ENCODE measurements at regions not wholly inside any gene's neighbourhood (a gene's known extent, or its start where the extent isn't known, plus 50 kb on each side); places are given as distances from the start of the nearest gene placed in this dataset.

DNA sequence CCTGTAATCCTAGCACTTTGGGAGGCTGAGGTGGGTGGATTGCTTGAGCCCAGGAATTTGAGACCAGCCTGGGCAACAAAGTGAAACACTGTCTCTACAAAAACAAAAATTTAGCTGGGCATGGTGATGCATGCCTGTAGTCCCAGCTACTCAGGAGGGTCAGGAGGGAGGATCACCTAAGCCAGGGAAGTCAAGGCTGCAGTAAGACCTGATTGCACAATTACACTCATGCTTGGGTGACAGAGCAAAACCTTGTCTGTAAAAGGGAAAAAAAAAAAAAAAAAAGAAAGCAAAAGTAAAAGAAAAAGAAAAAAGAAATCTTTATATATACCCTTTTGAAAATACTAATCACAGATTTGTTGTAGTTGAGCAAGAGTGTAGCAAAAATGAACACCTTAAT is 801.0 kb upstream of the IGFBP7 start:
- H3K4me1 ChIP-seq, result no peaks in the 10 kb centered on the region
- H3K27me3 ChIP-seq, result no peaks in the 10 kb centered on the region
- no peaks in the 10 kb centered on the region for H3K9me3 ChIP-seq
- no peaks in the 10 kb centered on the region for H3K36me3 ChIP-seq
- no peak overlapping the region for H3K4me3 ChIP-seq
- DNase-seq (ENCODE audit: low spot score in 2 of 2), result no peak
- TF ChIP-seq EP300 (IDR thresholded peaks at IDR 0.05) (no peak), POLR2A (IDR thresholded peaks at IDR 0.05) (no peak)
- TF ChIP-seq, protein P1, sequence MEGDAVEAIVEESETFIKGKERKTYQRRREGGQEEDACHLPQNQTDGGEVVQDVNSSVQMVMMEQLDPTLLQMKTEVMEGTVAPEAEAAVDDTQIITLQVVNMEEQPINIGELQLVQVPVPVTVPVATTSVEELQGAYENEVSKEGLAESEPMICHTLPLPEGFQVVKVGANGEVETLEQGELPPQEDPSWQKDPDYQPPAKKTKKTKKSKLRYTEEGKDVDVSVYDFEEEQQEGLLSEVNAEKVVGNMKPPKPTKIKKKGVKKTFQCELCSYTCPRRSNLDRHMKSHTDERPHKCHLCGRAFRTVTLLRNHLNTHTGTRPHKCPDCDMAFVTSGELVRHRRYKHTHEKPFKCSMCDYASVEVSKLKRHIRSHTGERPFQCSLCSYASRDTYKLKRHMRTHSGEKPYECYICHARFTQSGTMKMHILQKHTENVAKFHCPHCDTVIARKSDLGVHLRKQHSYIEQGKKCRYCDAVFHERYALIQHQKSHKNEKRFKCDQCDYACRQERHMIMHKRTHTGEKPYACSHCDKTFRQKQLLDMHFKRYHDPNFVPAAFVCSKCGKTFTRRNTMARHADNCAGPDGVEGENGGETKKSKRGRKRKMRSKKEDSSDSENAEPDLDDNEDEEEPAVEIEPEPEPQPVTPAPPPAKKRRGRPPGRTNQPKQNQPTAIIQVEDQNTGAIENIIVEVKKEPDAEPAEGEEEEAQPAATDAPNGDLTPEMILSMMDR (IDR thresholded peaks at IDR 0.05), result no peak
- H3K27ac ChIP-seq, result no peak overlapping the region

DNA sequence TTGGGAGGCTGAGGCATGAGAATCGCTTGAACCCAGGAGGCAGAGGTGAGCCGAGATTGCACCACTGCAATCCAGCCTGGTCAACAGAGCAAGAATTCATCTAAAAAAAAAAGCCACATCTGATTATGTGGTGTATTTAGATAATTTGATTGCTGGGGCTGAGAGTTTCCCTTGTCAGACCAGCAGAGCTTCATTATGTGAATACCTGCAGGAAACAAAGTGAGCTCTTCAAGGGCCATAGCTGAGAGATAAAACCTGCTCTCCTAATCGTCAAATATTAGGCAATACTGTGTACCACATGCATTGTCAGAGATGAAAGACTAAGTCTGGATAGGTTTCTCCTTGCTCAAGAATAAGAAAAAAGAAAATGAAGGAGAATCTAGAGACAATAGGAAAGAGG is 800.0 kb upstream of the IGFBP7 start:
- DNase-seq (ENCODE audit: low spot score in 2 of 2), result no peak
- WGBS, 2 donors, result 89 to 93% methylated on average over 3 of the region's 3 CpGs
- Histone ChIP-seq H3K27ac (no peak overlapping the region), H3K4me1 (no peaks in the 10 kb centered on the region), H3K36me3 (no peaks in the 10 kb centered on the region), H3K27me3 (no peaks in the 10 kb centered on the region), H3K9me3 (no peaks in the 10 kb centered on the region), H3K4me3 (no peak overlapping the region)
- TF ChIP-seq, protein P1 (IDR thresholded peaks at IDR 0.05), result no peak
- TF ChIP-seq POLR2A (IDR thresholded peaks at IDR 0.05), result no peak

DNA sequence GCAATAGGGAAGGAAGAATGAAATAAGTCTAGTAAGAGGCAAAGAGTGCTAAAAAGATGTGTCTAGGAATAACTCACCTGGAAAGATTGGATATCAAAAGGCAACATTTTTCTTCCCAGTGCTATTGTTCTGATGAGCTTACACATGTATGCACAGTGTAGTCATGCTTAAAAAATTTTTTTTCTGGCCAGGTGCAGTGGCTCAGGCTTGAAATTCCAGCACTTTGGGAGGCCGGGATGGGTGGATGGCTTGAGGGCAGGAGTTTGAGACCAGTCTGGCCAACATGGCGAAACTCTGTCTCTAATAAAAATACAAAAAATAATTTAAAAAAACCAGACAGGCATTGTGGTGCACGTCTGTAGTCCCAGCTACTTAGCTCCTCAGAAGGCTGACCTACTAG is 795.8 kb upstream of the IGFBP7 start:
- H3K9me3 ChIP-seq, result no peaks in the 10 kb centered on the region
- no peak overlapping the region for H3K4me3 ChIP-seq
- H3K27me3 ChIP-seq, result no peaks in the 10 kb centered on the region
- WGBS, 2 donors, result 90 to 91% methylated on average over 3 of the region's 3 CpGs
- TF ChIP-seq, protein P1 (IDR thresholded peaks at IDR 0.05), result no peak
- TF ChIP-seq POLR2A (IDR thresholded peaks at IDR 0.05), result no peak
- no peak for TF ChIP-seq EP300 (IDR thresholded peaks at IDR 0.05)
- no peak for DNase-seq (ENCODE audit: low spot score in 2 of 2)
- H3K27ac ChIP-seq, result no peak overlapping the region
- H3K4me1 ChIP-seq, result no peaks in the 10 kb centered on the region
- no peaks in the 10 kb centered on the region for H3K36me3 ChIP-seq

DNA sequence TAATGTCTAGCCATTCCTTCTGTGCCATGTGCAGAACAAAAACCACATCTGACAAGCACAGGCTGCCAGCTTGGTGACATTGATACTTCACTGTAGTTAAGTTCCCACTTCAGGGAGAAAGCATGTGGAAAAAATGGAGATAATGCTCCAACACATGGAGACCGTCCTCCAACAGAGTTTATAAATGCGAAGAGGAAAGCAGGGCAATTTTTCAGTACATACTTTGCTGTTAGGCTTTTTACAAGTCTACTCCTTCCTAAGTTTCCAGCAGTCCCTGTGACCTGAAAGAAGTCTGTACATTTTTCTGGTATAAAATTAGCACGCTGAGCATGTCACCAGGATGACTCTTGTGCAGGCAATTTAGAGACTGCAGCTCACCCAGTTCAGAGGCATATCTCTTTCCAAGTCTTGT is 766.9 kb upstream of the IGFBP7 start:
- 78 to 88% methylated on average over 3 of the region's 3 CpGs for WGBS, 2 donors
- TF ChIP-seq, protein P1 (IDR thresholded peaks at IDR 0.05), result no peak
- TF ChIP-seq POLR2A (IDR thresholded peaks at IDR 0.05) (no peak), EP300 (IDR thresholded peaks at IDR 0.05) (no peak)

DNA sequence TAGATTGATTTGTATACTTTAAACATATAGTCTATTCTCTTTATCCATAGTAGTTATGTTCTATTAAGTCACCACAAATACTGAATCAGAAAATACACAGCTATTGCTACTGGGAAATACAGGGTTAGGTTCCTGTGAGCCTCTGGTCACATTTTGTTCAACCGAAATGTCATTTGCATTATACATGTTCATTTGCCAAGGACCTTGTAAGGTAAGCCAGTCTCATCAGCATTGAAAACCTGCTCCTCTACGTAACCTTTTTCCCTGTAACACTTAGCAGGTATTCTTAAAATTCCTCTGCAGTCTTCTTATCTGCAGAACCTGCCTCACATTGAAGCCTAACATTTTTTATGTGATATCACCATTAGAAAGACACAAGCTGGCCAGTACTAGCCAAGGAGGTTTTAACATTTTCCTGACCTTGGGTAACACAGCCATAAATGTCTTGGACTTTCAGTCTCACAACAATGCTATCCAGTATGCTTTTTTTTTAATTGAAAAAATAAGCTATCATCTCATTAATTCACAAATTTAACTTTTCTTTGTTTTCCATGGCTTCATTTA is 765.7 kb upstream of the IGFBP7 start:
- Histone ChIP-seq H3K27ac (no peak overlapping the region), H3K9me3 (no peaks in the 10 kb centered on the region), H3K36me3 (no peaks in the 10 kb centered on the region), H3K4me3 (no peak overlapping the region), H3K27me3 (no peaks in the 10 kb centered on the region), H3K4me1 (no peaks in the 10 kb centered on the region)
- TF ChIP-seq, protein P1 (IDR thresholded peaks at IDR 0.05), result no peak
- no peak for TF ChIP-seq EP300 (IDR thresholded peaks at IDR 0.05)
- TF ChIP-seq POLR2A (IDR thresholded peaks at IDR 0.05), result no peak
- whole genome bisulfite sequencing, 2 donors, result 78 to 80% methylated on average over 2 of the region's 2 CpGs
- no peak for DNase-seq (ENCODE audit: low spot score in 2 of 2)

More for the DNA sequence above, 766.9 kb upstream of the IGFBP7 start:
- Histone ChIP-seq H3K9me3 (no peaks in the 10 kb centered on the region), H3K4me1 (no peaks in the 10 kb centered on the region), H3K27me3 (no peaks in the 10 kb centered on the region), H3K4me3 (no peak overlapping the region), H3K27ac (no peak overlapping the region), H3K36me3 (no peaks in the 10 kb centered on the region)
- no peak for DNase-seq (ENCODE audit: low spot score in 2 of 2)
